Fibroblast of skin of right biceps (primary cell): ENCODE measurements at regions not wholly inside any gene's neighbourhood (a gene's known extent, or its start where the extent isn't known, plus 50 kb on each side); places are given as distances from the start of the nearest gene placed in this dataset.
"Not testable (repeated sequence)": the region's sequence is repeated elsewhere in the genome, so short reads cannot be mapped to it uniquely, and the experiment has no call there.

Experiments
- DNase-seq: peaks from one replicate; pipeline ENCODE4 v3.0.0-alpha.2; 2013

GRCh38 chr4:91653067-91653466 is 650.7 kb upstream of the GRID2 start:
- DNase-seq, result no peak

DNA sequence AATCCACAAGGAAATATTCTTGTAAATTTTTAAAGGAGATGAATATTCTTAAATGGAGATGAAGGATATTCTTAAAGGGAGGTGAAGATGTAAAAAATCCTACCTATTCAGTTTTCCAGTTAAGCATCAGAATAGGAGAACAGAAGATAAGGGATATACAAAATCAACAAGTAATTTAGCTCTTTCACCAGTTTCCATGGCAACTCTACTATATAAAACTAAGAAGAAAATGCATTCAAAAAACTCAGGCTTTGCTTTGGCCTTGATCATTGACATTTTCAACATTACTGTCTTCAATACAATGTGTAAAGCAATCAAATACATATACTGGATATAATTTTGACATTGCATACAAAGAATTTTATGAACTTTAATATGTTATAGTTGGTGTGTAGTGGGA is 622.7 kb upstream of the GRID2 start:
- DNase-seq, result no peak

DNA sequence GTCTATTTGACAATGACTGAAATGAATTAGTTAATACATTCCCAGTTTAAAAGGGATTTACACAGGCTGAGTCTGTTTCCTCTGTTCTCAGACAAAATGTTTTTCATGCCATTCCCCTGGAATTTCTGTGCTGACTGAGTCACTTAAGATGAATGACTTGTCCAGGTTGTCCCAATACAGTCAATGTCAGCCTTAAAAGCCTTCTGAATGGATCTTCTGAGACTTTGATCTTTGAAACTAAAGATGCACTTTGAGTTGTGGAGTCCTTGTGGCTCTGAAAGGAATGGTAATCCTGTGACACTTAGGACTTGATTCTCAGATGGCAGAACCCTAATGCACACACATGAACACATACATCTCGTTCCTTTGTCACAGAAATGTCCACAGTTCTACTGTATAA is 622.2 kb upstream of the GRID2 start:
- DNase-seq, result peak; percentile 1

DNA sequence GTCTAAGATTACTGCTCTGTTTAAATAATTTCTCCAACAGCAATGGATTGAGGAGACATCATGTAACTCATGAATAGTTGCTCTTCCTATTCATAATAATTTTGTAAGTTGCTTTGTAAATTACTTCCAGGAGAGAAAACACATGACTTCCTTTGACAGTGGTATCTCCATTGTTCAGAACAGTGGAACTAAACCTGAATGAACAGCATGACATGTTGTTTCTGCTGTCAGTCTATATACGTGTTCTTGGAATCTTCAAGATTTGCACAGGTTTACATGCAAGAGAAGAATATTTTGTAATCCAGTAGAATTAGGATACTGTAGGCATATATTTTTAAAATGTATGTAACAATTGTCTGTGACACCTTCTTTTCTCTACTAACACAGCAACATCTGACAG is 618.8 kb upstream of the GRID2 start:
- DNase-seq, result no peak

GRCh38 chr4:91688413-91688812 is 615.4 kb upstream of the GRID2 start:
- DNase-seq, result no peak

GRCh38 chr4:91699691-91700090 is 604.1 kb upstream of the GRID2 start:
- DNase-seq, result not testable (repeated sequence)

- no peak for DNase-seq
Measured at GRCh38 chr4:91729851-91730250, 573.9 kb upstream of the GRID2 start.

DNA sequence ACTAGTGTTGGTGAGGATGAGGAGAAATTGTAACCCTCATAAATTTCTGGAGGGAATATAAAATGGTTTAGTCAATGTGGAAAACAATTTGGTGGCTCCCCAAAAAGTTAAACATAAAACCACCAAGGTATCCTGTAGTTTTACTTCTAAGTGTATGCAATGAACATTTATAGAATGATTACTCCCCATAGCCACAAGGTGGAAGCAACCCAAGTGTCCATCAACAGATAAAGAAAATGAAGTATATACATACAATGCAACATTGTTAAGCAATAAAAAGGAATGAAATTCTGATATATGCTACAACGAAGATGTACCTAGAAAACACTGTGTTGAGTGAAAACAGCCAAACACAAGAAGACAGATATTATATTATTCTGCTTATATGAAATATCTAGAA is 569.1 kb upstream of the GRID2 start:
- DNase-seq, result peak; percentile 6

- not testable (repeated sequence) for DNase-seq
Measured at GRCh38 chr4:91738831-91739230, 564.9 kb upstream of the GRID2 start.

DNA sequence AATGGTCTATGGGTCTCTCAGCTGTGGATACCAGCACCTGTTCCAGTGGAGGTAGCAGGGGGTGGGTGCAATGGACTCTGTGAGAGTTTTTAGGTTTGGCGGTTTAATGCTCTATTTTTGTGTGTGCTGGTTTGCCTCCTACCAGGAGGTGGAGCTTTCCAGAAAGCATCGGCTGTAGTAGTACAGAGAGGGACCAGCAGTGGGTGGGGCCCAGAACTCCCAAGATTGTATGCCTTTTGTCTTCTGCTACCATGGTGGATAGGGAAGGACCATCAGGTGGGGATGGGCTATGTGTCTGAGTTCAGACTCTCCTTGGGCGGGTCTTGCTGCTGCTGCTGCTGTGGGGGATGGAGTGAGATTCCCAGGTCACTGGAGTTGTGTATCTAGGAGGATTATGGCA is 557.2 kb upstream of the GRID2 start:
- no peak for DNase-seq

- no peak for DNase-seq
Measured at GRCh38 chr4:91751961-91752360, 551.8 kb upstream of the GRID2 start.

GRCh38 chr4:91754716-91755115 is 549.0 kb upstream of the GRID2 start:
- DNase-seq, result peak; percentile 10

GRCh38 chr4:91758487-91758886 is 545.3 kb upstream of the GRID2 start:
- peak; percentile 72 for DNase-seq

DNA sequence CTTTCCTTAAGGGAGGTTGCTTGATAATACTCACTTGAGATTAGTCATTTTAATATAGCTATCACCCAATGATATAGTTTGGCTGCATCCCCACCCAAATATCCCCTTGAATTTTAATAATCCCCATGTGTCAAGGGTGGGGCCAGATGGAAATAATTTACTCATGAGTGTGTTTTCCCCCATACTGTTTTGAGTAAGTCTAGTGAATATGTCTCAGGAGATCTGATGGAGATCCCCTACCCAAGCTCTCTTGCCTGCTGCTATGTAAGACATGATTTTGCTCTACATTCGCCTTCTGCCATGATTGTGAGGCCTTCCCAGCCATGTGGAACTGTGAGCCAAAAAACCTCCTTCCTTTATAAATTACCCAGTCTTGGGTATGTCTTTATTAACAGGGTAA is 539.7 kb upstream of the GRID2 start:
- DNase-seq, result no peak

DNA sequence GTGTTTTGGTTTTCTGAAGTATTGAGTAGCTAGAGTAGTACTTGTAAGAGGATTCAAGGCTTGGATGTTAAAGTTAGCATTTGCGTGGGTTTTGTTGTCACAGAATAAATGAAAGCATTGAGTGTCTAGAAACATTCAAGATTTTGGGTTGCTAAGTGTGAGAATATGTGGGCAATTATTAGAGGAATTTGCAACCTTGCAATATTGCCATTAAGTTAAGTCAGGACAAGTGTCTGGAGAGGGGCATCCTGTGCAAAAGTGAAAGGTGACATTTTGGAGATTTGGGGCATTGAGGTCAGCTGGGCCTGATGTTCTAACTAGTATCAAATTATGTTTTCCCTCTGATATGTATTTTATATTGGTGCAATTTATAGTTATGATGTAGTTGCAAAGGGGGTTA is 533.9 kb upstream of the GRID2 start:
- DNase-seq, result no peak

DNA sequence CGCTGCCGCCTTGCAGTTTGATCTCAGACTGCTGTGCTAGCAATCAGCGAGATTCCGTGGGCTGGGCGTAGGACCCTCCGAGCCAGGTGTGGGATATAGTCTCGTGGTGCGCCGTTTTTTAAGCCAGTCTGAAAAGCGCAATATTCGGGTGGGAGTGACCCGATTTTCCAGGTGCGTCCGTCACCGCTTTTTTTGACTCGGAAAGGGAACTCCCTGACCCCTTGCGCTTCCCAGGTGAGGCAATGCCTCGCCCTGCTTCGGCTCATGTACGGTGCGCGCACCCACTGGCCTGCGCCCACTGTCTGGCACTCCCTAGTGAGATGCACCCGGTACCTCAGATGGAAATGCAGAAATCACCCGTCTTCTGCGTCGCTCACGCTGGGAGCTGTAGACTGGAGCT is 512.1 kb upstream of the GRID2 start:
- not testable (repeated sequence) for DNase-seq

DNA sequence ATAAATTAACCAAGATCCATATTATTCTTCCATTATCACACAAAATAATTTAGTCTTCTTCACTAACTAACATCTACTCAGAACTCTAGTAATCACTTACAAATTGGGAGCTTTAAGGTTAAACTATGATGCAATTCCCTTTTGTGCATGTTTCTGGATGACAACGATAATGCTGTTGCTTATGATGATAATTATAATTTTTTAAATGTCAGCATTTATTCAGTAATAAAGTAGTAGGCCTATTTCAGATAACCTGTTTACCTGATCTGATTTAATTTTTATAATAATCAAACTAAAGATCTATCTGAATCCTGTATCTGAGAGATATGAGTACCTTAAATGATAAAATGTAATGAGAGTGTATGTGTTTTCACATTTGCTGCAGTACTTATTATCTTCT is 507.8 kb upstream of the GRID2 start:
- no peak for DNase-seq

- DNase-seq, result no peak
Measured at GRCh38 chr4:91812319-91812718, 491.4 kb upstream of the GRID2 start.

DNA sequence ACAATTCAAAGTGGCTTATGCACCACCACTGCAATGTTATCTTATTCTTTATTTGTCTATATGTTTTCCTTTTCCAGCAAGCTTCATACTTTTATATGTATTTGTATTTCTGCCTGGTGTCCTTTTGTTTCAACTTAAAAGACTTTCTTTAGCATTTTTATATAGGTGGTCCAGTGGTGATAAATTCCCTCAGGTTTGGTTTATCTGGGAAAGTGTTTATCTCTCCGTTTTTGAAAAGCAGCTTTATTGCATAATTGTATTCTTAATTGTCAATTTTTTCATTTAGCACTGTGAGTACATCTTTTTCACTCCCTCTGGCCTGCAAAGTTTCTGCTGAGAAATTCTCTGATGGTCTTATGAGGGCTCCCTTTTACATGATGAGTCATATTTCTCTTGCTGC is 479.0 kb upstream of the GRID2 start:
- no peak for DNase-seq

DNA sequence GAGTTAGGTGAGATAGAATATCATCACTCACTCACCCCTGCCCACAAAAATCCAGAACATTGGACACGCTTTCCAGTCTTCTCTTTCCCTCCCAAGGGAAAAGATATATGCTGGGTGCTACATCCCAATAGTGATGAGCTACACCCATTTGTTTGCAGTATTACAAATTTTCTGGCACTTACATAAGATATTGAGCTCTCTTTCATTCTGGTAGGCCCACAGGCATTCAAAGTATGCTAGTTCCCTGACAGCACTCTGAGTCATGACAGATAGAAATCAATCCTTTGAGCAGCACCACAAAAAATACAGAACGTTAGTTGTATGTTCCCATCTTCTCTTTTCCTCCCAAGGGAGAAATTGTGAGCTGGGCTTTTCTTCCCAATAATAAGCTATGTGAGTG is 477.6 kb upstream of the GRID2 start:
- peak; percentile 84 for DNase-seq

DNA sequence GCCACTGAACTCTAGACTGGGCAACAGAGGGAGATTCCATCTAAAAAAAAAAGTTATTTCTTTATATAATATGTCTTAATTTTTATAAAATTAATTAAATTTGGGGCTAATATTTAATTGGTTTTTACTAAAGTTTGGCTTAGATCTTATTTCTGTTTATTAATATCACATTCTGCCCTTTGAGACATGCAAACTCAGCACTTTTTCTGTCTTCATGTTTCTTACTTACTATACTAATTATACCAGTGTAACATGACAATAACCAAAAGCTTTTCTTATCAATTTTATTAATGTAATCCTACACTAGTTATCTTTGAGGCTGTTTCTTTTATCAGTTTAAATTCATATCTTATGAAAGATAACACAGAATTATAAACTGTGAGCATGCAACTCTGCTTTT is 475.9 kb upstream of the GRID2 start:
- no peak for DNase-seq

DNA sequence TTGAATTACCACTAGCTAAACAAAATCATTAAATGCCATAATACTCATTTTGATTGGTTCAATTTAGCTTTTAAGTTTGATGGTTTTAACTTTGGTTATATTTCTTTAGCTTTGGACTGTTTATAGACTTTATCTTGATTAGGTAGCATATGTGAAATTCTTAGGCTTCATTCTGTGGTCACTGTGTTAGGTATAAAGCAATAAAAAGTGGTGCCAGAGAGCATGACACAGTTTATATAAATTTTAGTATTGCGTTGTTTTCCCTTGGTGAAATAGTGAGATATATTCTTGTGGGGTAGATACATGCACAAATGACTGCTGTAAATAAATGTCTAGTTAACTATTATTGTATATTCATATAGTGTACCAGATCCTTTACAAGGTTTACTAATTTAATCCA is 474.2 kb upstream of the GRID2 start:
- DNase-seq, result peak; percentile 37

DNA sequence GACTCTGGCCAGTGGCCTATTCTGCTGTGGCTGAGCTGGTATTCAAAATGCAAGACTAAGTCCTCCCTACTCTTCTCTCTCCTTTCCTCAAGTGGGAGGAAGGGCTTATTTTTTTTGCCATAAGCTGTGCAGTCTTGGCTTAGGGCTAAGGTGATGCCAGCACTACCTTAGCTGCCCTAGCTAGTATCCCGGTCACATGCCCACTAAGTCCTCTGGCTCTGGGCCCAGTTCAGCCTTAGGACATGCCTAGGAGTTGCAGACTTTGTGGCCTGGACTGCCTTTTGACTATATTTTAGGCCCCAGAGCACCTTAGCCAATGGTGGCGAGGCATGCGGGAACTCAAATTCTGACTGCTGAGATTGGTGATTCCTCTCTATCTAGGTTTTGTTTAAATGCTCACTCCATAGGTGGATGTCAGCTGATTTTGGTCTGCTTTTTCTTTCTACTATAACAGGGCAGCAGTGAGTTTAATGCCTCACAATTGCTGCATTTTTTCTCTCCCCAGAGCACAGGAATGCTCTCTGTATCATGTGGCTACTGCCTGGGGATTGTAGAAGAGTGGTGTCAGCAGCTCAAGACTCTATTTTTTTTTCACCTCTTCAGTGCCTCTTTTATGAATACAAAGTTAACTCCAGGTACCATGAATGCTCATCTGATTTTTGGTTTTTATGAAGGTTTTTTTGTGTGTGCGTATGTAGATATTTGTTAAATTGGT is 472.9 kb upstream of the GRID2 start:
- no peak for DNase-seq

DNA sequence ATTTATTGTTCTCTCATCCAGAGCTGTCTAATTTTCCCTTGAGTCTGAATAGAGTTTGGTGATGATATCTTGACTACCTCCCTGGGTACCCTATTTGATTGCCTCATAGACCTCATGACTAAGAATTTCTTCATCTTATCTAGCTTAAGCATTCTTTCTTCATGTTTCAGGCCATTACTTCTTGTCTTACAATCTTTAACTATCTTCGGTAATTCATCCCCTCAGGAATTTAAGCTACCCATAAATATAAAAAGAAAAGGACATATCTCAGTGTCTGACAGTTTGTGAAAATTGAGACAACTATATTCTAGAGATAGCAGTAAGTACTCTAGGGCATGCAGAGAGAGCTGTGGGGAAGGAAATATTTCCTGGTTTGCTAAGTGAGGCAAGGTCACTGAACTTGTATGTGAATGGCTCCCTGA is 466.1 kb upstream of the GRID2 start:
- DNase-seq, result peak; percentile 84

DNA sequence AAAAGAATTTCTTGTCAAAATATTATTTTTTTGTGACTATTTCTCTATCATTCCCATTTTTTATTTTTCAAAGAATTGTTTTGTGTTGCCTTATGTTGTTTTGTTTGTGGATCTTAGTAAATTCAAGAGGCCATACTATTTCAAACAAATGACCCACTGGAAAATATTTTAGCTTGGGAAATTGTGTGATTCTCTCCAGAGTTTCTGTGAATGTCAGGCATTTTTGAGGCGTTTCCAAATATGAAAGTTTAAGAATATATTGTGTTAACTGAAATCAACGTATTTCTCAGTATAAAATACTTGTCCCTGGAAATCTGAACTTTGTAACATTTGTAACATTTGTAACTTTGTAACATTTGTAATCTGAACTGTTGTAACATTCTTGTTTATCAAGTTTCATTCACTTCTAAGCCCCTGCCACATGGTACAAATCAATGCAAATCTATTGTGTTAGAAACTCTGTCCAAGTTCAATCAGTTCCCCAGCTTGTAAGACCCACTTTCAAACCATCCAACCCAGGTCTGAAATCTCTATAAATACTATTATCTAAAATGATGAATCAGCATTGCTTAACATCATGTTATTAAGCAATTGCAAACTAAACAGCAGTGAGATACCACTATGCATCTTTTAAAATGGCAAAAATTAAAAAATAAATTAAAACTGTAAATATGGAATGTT is 465.4 kb upstream of the GRID2 start:
- no peak for DNase-seq
